Keratinocyte (primary cell): ENCODE measurements at regions not wholly inside any gene's neighbourhood (a gene's known extent, or its start where the extent isn't known, plus 50 kb on each side); places are given as distances from the start of the nearest gene placed in this dataset.

ENCODE experiments used
- DNase-seq: peaks from one replicate; pipeline ENCODE4 v3.0.0-alpha.2; 2011; ENCODE audit warnings: low read depth, missing footprints, low spot score
- FAIRE-seq: peaks from 2 replicates; lab custom pipeline; 2011; peaks lifted over from hg19 to GRCh38; lab: Jason Lieb, UNC
- H2AFZ ChIP-seq: 2 replicates; pipeline ENCODE4 v1.6.0; 2012; ENCODE audit warnings: low read length, control low read depth, inconsistent platforms; ENCODE audit not compliant: control insufficient read depth
- H3K27ac ChIP-seq: 2 replicates; pipeline ENCODE4 v1.5.1; 2011; ENCODE audit warnings: low read length; ENCODE audit not compliant: control insufficient read depth, insufficient read depth
- H3K27me3 ChIP-seq: 3 replicates; pipeline ENCODE4 v1.6.0; 2011; ENCODE audit warnings: low read length; ENCODE audit not compliant: control insufficient read depth, insufficient read depth; ENCODE audit errors: extremely low read depth
- H3K36me3 ChIP-seq, 2 experiments: 2 replicates in 1 of 2; 3 replicates in 1 of 2; pipeline ENCODE4 v1.5.1; 2011; ENCODE audit warnings: low read length in 2 of 2, mild to moderate bottlenecking in 1 of 2; ENCODE audit not compliant: control insufficient read depth in 2 of 2, insufficient read depth in 2 of 2; ENCODE audit errors: extremely low read depth in 1 of 2
- H3K4me1 ChIP-seq: 3 replicates; pipeline ENCODE4 v1.5.1; 2011; ENCODE audit warnings: low read length; ENCODE audit not compliant: control insufficient read depth, insufficient read depth; ENCODE audit errors: extremely low read depth
- H3K4me2 ChIP-seq: 3 replicates; pipeline ENCODE4 v1.6.0; 2011; ENCODE audit warnings: low read depth, low read length; ENCODE audit not compliant: control insufficient read depth, insufficient read depth; ENCODE audit errors: extremely low read depth
- H3K4me3 ChIP-seq, 3 experiments: fragments of 200-600 bp in 1 of 3; sonication (generic) in 1 of 3; 2 replicates in 2 of 3; 3 replicates in 1 of 3; pipeline ENCODE4 v1.5.1; 2011 to 2016; ENCODE audit warnings: low read length in 3 of 3, mild to moderate bottlenecking in 3 of 3, control low read depth in 2 of 3, inconsistent platforms in 1 of 3, low read depth in 1 of 3, mixed read lengths in 1 of 3, mixed run types in 1 of 3, moderate library complexity in 1 of 3; ENCODE audit not compliant: control insufficient read depth in 2 of 3, insufficient read depth in 2 of 3; ENCODE audit errors: extremely low read depth in 1 of 3
- H3K79me2 ChIP-seq: 2 replicates; pipeline ENCODE4 v1.6.0; 2012; ENCODE audit warnings: low read length; ENCODE audit not compliant: control insufficient read depth, insufficient read depth
- H3K9ac ChIP-seq: 3 replicates; pipeline ENCODE4 v1.6.0; 2011; ENCODE audit warnings: low read length; ENCODE audit not compliant: control insufficient read depth, insufficient read depth; ENCODE audit errors: extremely low read depth
- H3K9me1 ChIP-seq: 3 replicates; pipeline ENCODE4 v1.6.0; 2011; ENCODE audit warnings: low read length; ENCODE audit not compliant: control insufficient read depth, insufficient read depth; ENCODE audit errors: extremely low read depth
- H3K9me3 ChIP-seq: 2 replicates; pipeline ENCODE4 v1.5.1; 2012; ENCODE audit warnings: low read depth, low read length; ENCODE audit not compliant: control insufficient read depth
- H4K20me1 ChIP-seq: 3 replicates; pipeline ENCODE4 v1.6.0; 2011; ENCODE audit warnings: low read length; ENCODE audit not compliant: control insufficient read depth, insufficient read depth; ENCODE audit errors: extremely low read depth
- CTCF ChIP-seq, 3 experiments: IDR thresholded peaks in 1 of 3; conservative IDR thresholded peaks in 1 of 3; optimal IDR thresholded peaks in 1 of 3; 2 replicates in 2 of 3; 3 replicates in 1 of 3; pipeline versions ENCODE3 to v1.5.1; 2011; ENCODE audit warnings: low read length in 3 of 3, mild to moderate bottlenecking in 3 of 3, moderate library complexity in 2 of 3, control low read depth in 1 of 3, inconsistent platforms in 1 of 3; ENCODE audit not compliant: insufficient read depth in 2 of 3; ENCODE audit errors: extremely low read depth in 1 of 3
- EZH2 ChIP-seq: IDR thresholded peaks from one replicate; pipeline ENCODE4 v1.6.1; 2012; ENCODE audit warnings: inconsistent platforms, mild to moderate bottlenecking, low read length, moderate library complexity
- dilution Hi-C: fragments of 300-500 bp; cut with MboI; formaldehyde crosslinking; loops from one replicate; pipeline ENCODE4 v1.7.0; 2020; ENCODE audit warnings: low sequenced_read_pairs; ENCODE audit not compliant: extremely low pct_ligation_motif_present

GRCh38 chr2:193627927-193628272, 1433.2 kb upstream of the TMEFF2 start:
- no peak overlapping the region for H3K27ac ChIP-seq
- no peaks in the 10 kb centered on the region for H3K79me2 ChIP-seq
- no peaks in the 10 kb centered on the region for H3K27me3 ChIP-seq
- no peak overlapping the region for H3K4me2 ChIP-seq
- H3K9me3 ChIP-seq = no peaks in the 10 kb centered on the region
- DNase-seq = no peak
- no peak for FAIRE-seq
- no peak overlapping the region for H2AFZ ChIP-seq
- no peaks in the 10 kb centered on the region for H3K9me1 ChIP-seq
- no peak overlapping the region for H3K4me3 ChIP-seq
- dilution Hi-C loops = no loop called here
- H3K36me3 ChIP-seq = no peaks in the 10 kb centered on the region
- no peaks in the 10 kb centered on the region for H3K4me1 ChIP-seq
- no peak for TF ChIP-seq CTCF (optimal IDR thresholded peaks at IDR 0.05 in 1 of 3, IDR thresholded peaks at IDR 0.05 in 1 of 3, conservative IDR thresholded peaks at IDR 0.05 in 1 of 3; ENCODE audit: extremely low read depth in 1 of 3, insufficient read depth in 2 of 3, low read length in 3 of 3)
- TF ChIP-seq EZH2 = no peak
- no peak overlapping the region for H3K9ac ChIP-seq
- H4K20me1 ChIP-seq = no peaks in the 10 kb centered on the region

- Histone ChIP-seq H3K9ac (no peak overlapping the region), H2AFZ (no peak overlapping the region), H3K9me3 (no peaks in the 10 kb centered on the region), H3K4me2 (no peak overlapping the region), H3K4me3 (no peak overlapping the region), H3K36me3 (no peaks in the 10 kb centered on the region), H3K27ac (no peak overlapping the region), H4K20me1 (no peaks in the 10 kb centered on the region), H3K27me3 (no peaks in the 10 kb centered on the region), H3K4me1 (no peaks in the 10 kb centered on the region), H3K79me2 (no peaks in the 10 kb centered on the region), H3K9me1 (no peaks in the 10 kb centered on the region)
- dilution Hi-C loops = no loop called here
- no peak for FAIRE-seq
- TF ChIP-seq CTCF (optimal IDR thresholded peaks at IDR 0.05 in 1 of 3, IDR thresholded peaks at IDR 0.05 in 1 of 3, conservative IDR thresholded peaks at IDR 0.05 in 1 of 3; ENCODE audit: extremely low read depth in 1 of 3, insufficient read depth in 2 of 3, low read length in 3 of 3) = no peak
- no peak for TF ChIP-seq EZH2
- DNase-seq = no peak
Measured at GRCh38 chr2:193627187-193627926, 1432.6 kb upstream of the TMEFF2 start.
